MM.1S (cell line): ENCODE measurements at regions not wholly inside any gene's neighbourhood (a gene's known extent, or its start where the extent isn't known, plus 50 kb on each side); places are given as distances from the start of the nearest gene placed in this dataset.

Experiments used
- CTCF ChIP-seq: fragments of 300-600 bp; sonication (generic); IDR thresholded peaks from 2 replicates; pipeline ENCODE4 v1.5.1; 2016; ENCODE audit warnings: antibody characterized with exemption, low read length, mixed read lengths
- EZH2 ChIP-seq: fragments of 300-600 bp; sonication (generic); optimal IDR thresholded peaks from 2 replicates; pipeline ENCODE3; 2017; ENCODE audit warnings: low read depth, mild to moderate bottlenecking, antibody characterized with exemption, low read length, mixed read lengths
- EZH2phosphoT487 ChIP-seq: fragments of 300-600 bp; sonication (generic); IDR thresholded peaks from 2 replicates; pipeline ENCODE4 v1.6.1; 2018; ENCODE audit warnings: antibody characterized with exemption, low read length

- TF ChIP-seq CTCF (peak; percentile 21), EZH2phosphoT487 (no peak), EZH2 (no peak)
Observed at GRCh38 chr3:10703875-10704274, 112.2 kb upstream of the SLC6A11 start.
